GM23248 (cell line): ENCODE measurements at regions not wholly inside any gene's neighbourhood (a gene's known extent, or its start where the extent isn't known, plus 50 kb on each side); places are given as distances from the start of the nearest gene placed in this dataset.

Experiments used
- DNase-seq: peaks from one replicate; pipeline ENCODE4 v3.0.0-alpha.2; 2015
- H2AFZ ChIP-seq: fragments of 200-600 bp; sonication (generic); 2 replicates; pipeline ENCODE4 v1.6.1; 2016; ENCODE audit warnings: antibody characterized with exemption
- H3F3A ChIP-seq: fragments of 200-600 bp; sonication (generic); 2 replicates; pipeline ENCODE4 v1.6.1; 2016; ENCODE audit warnings: mild to moderate bottlenecking, antibody characterized with exemption, mixed run types; ENCODE audit not compliant: insufficient read depth
- H3K27ac ChIP-seq: fragments of 200-600 bp; sonication (generic); 2 replicates; pipeline ENCODE4 v1.5.1; 2016; ENCODE audit warnings: mild to moderate bottlenecking
- H3K27me3 ChIP-seq: fragments of 200-600 bp; sonication (generic); replicated peaks from 2 replicates; pipeline ENCODE4 v1.6.1; 2016; ENCODE audit warnings: mild to moderate bottlenecking; ENCODE audit not compliant: insufficient read depth
- H3K36me3 ChIP-seq: fragments of 200-600 bp; sonication (generic); 2 replicates; pipeline ENCODE4 v1.6.1; 2016; ENCODE audit warnings: low read depth, mild to moderate bottlenecking
- H3K4me1 ChIP-seq: fragments of 200-600 bp; sonication (generic); 2 replicates; pipeline ENCODE4 v1.6.1; 2016; ENCODE audit warnings: mild to moderate bottlenecking; ENCODE audit not compliant: insufficient read depth
- H3K4me2 ChIP-seq: fragments of 200-600 bp; sonication (generic); one replicate; pipeline ENCODE4 v1.6.1; 2016; ENCODE audit warnings: mild to moderate bottlenecking; ENCODE audit not compliant: unreplicated experiment
- H3K4me3 ChIP-seq: fragments of 200-600 bp; sonication (generic); 2 replicates; pipeline ENCODE4 v1.5.1; 2016; ENCODE audit warnings: mild to moderate bottlenecking
- H3K79me2 ChIP-seq: fragments of 200-600 bp; sonication (generic); 2 replicates; pipeline ENCODE4 v1.6.1; 2016; ENCODE audit warnings: mild to moderate bottlenecking; ENCODE audit not compliant: insufficient read depth
- H3K9ac ChIP-seq: fragments of 200-600 bp; sonication (generic); 2 replicates; pipeline ENCODE4 v1.6.1; 2016; ENCODE audit warnings: mild to moderate bottlenecking
- H3K9me2 ChIP-seq: fragments of 200-600 bp; sonication (generic); 2 replicates; pipeline ENCODE4 v1.6.1; 2016; ENCODE audit warnings: mixed run types, mild to moderate bottlenecking, moderate library complexity; ENCODE audit not compliant: insufficient read depth
- H3K9me3 ChIP-seq: fragments of 200-600 bp; sonication (generic); one replicate; pipeline ENCODE4 v1.6.1; 2017; ENCODE audit warnings: low read depth
- H4K20me1 ChIP-seq: fragments of 200-600 bp; sonication (generic); 2 replicates; pipeline ENCODE4 v1.6.0; 2016; ENCODE audit not compliant: insufficient read depth
- EZH2 ChIP-seq: fragments of 200-600 bp; sonication (generic); IDR thresholded peaks from 2 replicates; pipeline ENCODE4 v1.6.1; 2018; ENCODE audit warnings: antibody characterized with exemption, mild to moderate bottlenecking; ENCODE audit not compliant: insufficient read depth, poor library complexity, severe bottlenecking
- EZH2phosphoT487 ChIP-seq: fragments of 200-600 bp; sonication (generic); IDR thresholded peaks from 2 replicates; pipeline ENCODE4 v1.6.1; 2018; ENCODE audit warnings: antibody characterized with exemption, moderate library complexity, mild to moderate bottlenecking, low read depth; ENCODE audit not compliant: insufficient read depth
- WGBS, 2 experiments: methylation state at CpG; one replicate each; pipeline ENCODE4 v1.1.6; 2015 to 2017; ENCODE audit warnings: low lambda C conversion rate in 2 of 2, low coverage in 1 of 2; ENCODE audit errors: missing lambda C conversion rate in 2 of 2; 5-methylcytosine and 5-hydroxymethylcytosine counted together
- in situ Hi-C: fragments of 300-500 bp; cut with MboI; formaldehyde crosslinking; loops from 2 replicates; pipeline ENCODE4 v1.15.0; 2020

DNA sequence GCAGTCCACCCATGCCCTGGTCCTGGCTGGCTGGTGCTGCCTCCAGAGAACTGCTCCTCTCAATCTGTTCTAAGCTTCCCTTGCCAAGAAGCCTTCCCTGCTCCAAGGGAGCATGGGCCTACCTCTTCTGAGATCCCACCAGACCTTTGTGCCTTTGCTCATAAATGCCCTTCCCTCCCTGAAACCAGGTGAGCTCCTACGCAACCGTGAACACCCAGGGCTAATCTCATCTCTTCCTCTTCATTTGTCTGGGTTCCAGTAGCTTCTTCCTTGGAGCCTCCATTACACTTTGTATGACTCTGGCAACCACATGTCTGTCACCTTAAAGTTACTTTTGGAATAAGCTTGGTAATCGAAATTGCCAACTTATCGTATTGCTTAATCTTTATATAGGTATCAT is 270.6 kb downstream of the PBX3 start:
- no peaks in the 10 kb centered on the region for H3K4me1 ChIP-seq
- H3K9ac ChIP-seq = no peak overlapping the region
- H3K9me2 ChIP-seq = no peaks in the 10 kb centered on the region
- H3K27me3 ChIP-seq = peaks cover 10% of the 10 kb centered on the region; the same call in 1 of the 2 replicates
- DNase-seq = no peak
- H3K4me3 ChIP-seq = no peak overlapping the region
- no peaks in the 10 kb centered on the region for H4K20me1 ChIP-seq
- in situ Hi-C loops = no loop called here
- TF ChIP-seq EZH2 = no peak
- TF ChIP-seq EZH2phosphoT487 = no peak
- 89 to 90% methylated on average over 4 of the region's 4 CpGs for WGBS, 2 experiments
- H3K27ac ChIP-seq = no peak overlapping the region
- no peaks in the 10 kb centered on the region for H3K9me3 ChIP-seq
- H2AFZ ChIP-seq = no peak overlapping the region
- H3F3A ChIP-seq = no peaks in the 10 kb centered on the region
- H3K79me2 ChIP-seq = no peaks in the 10 kb centered on the region
- no peak overlapping the region for H3K4me2 ChIP-seq
- no peaks in the 10 kb centered on the region for H3K36me3 ChIP-seq

DNA sequence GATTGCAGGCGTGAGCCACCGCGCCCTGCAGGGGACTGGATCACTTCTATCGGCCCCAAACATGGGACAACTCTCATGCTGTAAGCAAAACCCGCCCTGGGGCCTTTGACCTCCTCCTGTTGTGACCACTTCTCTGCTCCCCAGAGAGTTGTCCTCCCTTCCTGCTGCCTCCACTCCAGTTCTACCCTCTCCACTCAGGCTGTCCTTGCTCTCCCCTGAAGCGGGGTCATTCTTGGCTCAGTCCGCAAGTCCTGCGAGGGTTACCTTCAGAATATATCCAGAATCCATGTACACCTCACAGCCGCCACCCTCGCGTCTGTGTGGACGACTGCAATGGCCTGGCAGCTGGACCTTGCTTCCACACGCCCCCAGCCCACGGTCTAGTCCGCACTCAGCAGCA is 273.7 kb downstream of the PBX3 start:
- WGBS, 2 experiments = 69 to 73% methylated on average over 12 to 15 of the region's 15 CpGs
- no peak overlapping the region for H3K27ac ChIP-seq
- in situ Hi-C loops = no loop called here
- H3K4me1 ChIP-seq = no peaks in the 10 kb centered on the region
- no peak overlapping the region for H3K9ac ChIP-seq
- no peaks in the 10 kb centered on the region for H3K79me2 ChIP-seq
- no peak overlapping the region for H3K4me3 ChIP-seq
- no peak for TF ChIP-seq EZH2phosphoT487
- no peak for TF ChIP-seq EZH2
- no peaks in the 10 kb centered on the region for H3K9me2 ChIP-seq
- no peaks in the 10 kb centered on the region for H4K20me1 ChIP-seq
- DNase-seq = no peak
- H3F3A ChIP-seq = no peaks in the 10 kb centered on the region
- no peak overlapping the region for H3K4me2 ChIP-seq
- no peaks in the 10 kb centered on the region for H3K36me3 ChIP-seq
- H3K27me3 ChIP-seq = peaks cover 10% of the 10 kb centered on the region; the same call in 1 of the 2 replicates
- H2AFZ ChIP-seq = no peak overlapping the region
- H3K9me3 ChIP-seq = no peaks in the 10 kb centered on the region

DNA sequence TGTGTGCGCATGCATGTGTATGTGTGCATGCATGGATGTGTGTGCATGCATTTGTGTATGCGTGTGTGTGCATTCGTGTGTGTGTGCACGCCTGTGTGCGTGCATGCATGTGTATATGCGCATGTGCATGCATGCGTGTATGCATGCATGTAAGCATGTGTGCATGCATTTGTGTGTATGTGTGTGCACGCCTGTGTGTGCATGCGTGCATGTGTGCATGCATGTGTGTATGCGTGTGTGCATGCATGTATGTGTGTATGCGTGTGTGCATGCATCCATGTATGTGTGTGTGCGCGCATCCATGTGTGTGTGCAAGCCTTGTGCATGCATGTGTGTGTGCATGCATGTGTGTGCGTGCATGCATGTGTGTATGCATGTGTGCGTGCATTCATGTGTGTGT is 276.8 kb downstream of the PBX3 start:
- Histone ChIP-seq H3K4me3 (no peak overlapping the region), H3K36me3 (no peaks in the 10 kb centered on the region), H3K9ac (no peak overlapping the region), H4K20me1 (no peaks in the 10 kb centered on the region), H3K79me2 (no peaks in the 10 kb centered on the region), H3K9me3 (no peaks in the 10 kb centered on the region), H3K4me1 (no peaks in the 10 kb centered on the region), H3F3A (no peaks in the 10 kb centered on the region), H2AFZ (no peak overlapping the region), H3K9me2 (no peaks in the 10 kb centered on the region), H3K27ac (no peak overlapping the region), H3K4me2 (no peak overlapping the region), H3K27me3 (0 out of 2 replicates have a peak, but pooled peaks cover 14% of the 10 kb centered on the region)
- TF ChIP-seq EZH2 (no peak), EZH2phosphoT487 (no peak)
- WGBS, 2 experiments = 79 to 84% methylated on average over 8 to 15 of the region's 15 CpGs
- in situ Hi-C loops = no loop called here
- no peak for DNase-seq

DNA sequence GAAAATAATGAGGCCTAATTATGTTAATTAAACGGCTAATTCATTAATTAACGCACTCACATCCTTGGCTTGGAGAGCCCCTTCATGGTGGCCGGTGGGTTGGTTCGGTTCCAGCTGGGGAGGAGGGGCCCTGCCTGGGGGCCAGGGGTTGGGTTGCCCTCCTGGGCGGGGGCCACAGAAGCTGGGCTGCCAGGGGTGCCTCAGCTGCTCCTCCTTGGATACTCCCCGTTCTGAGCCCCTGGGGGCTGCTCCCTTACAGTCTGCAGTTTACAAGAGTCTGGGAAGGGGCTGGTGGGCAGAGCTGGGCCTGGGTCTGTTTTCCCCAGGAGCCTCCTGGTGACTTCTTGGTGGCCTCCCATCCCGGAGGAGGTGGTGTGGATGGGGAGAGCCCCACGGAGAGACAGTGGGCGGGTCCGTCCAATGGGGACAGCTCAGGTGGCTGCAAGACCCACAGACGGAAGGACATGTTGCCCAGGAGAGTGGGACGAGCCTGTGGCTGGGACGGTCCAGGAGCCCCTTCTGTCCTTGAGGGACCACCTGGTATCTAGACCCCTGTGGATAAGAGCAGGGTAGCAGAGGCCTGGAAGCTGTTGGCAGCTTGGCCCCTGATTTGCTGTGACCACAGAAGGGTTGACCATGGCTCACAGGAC is 277.5 kb downstream of the PBX3 start:
- H3K27me3 ChIP-seq = 0 out of 2 replicates have a peak, but pooled peaks cover 14% of the 10 kb centered on the region
- no peaks in the 10 kb centered on the region for H3K9me3 ChIP-seq
- H3K9ac ChIP-seq = no peak overlapping the region
- WGBS, 2 experiments = 45% methylated on average over 13 of the region's 13 CpGs
- H3K79me2 ChIP-seq = no peaks in the 10 kb centered on the region
- TF ChIP-seq EZH2phosphoT487 (no peak), EZH2 (no peak)
- no peak for DNase-seq
- no peaks in the 10 kb centered on the region for H4K20me1 ChIP-seq
- no peaks in the 10 kb centered on the region for H3F3A ChIP-seq
- H3K36me3 ChIP-seq = no peaks in the 10 kb centered on the region
- no peak overlapping the region for H3K4me3 ChIP-seq
- no peaks in the 10 kb centered on the region for H3K9me2 ChIP-seq
- no peak overlapping the region for H2AFZ ChIP-seq
- H3K4me2 ChIP-seq = no peak overlapping the region
- no peaks in the 10 kb centered on the region for H3K4me1 ChIP-seq
- H3K27ac ChIP-seq = no peak overlapping the region
- in situ Hi-C loops = no loop called here
